ENCODE measurements at regions not wholly inside any gene's neighbourhood (a gene's known extent, or its start where the extent isn't known, plus 50 kb on each side); places are given as distances from the start of the nearest gene placed in this dataset.

GRCh38 chr7:153443032-153443701, 609.0 kb upstream of the DPP6 start:
- Mint-ChIP-seq H3K9me3 (no peaks in the 10 kb centered on the region), H3K36me3 (ENCODE audit: low read depth) (no peaks in the 10 kb centered on the region), H3K27me3 (ENCODE audit: low read depth) (peaks cover 3% of the 10 kb centered on the region), H3K27ac (no peak overlapping the region), H3K4me3 (no peak overlapping the region), H3K4me1 (ENCODE audit: low read depth) (no peaks in the 10 kb centered on the region)
- intact Hi-C loops (cut with micrococcal nuclease): no loop called here
- CTCF ChIA-PET: interaction anchor here (0.7 kb wide), 1 partner anchor 844 kb away, joined by 3 read pairs; no protein-coding TSS in a partner anchor
- DNase-seq: no peak

GRCh38 chr7:153444641-153445040, 607.6 kb upstream of the DPP6 start:
- no peak for DNase-seq
- no peaks in the 10 kb centered on the region for H3K36me3 Mint-ChIP-seq (ENCODE audit: low read depth)
- H3K27me3 Mint-ChIP-seq (ENCODE audit: low read depth): peaks cover 3% of the 10 kb centered on the region
- no peak overlapping the region for H3K4me3 Mint-ChIP-seq
- no peaks in the 10 kb centered on the region for H3K4me1 Mint-ChIP-seq (ENCODE audit: low read depth)
- intact Hi-C loops (cut with micrococcal nuclease): no loop called here
- H3K9me3 Mint-ChIP-seq: no peaks in the 10 kb centered on the region
- no peak overlapping the region for H3K27ac Mint-ChIP-seq
- CTCF ChIA-PET: no interaction called here

- no peaks in the 10 kb centered on the region for H3K9me3 Mint-ChIP-seq
- no peaks in the 10 kb centered on the region for H3K4me1 Mint-ChIP-seq (ENCODE audit: low read depth)
- no peaks in the 10 kb centered on the region for H3K36me3 Mint-ChIP-seq (ENCODE audit: low read depth)
- CTCF ChIA-PET: interaction anchor here (0.5 kb wide), 1 partner anchor 1292 kb away, joined by 3 read pairs; no protein-coding TSS in a partner anchor
- peaks cover 3% of the 10 kb centered on the region for H3K27me3 Mint-ChIP-seq (ENCODE audit: low read depth)
- H3K27ac Mint-ChIP-seq: no peak overlapping the region
- no peak overlapping the region for H3K4me3 Mint-ChIP-seq
- intact Hi-C loops (cut with micrococcal nuclease): no loop called here
- no peak for DNase-seq
These were observed 606.6 kb upstream of the DPP6 start for GRCh38 chr7:153445641-153446040.

- H3K27me3 Mint-ChIP-seq (ENCODE audit: low read depth): no peaks in the 10 kb centered on the region
- CTCF ChIA-PET: no interaction called here
- peaks cover 5% of the 10 kb centered on the region for H3K9me3 Mint-ChIP-seq
- no peaks in the 10 kb centered on the region for H3K36me3 Mint-ChIP-seq (ENCODE audit: low read depth)
- no peaks in the 10 kb centered on the region for H3K4me1 Mint-ChIP-seq (ENCODE audit: low read depth)
- intact Hi-C loops (cut with micrococcal nuclease): no loop called here
- no peak overlapping the region for H3K27ac Mint-ChIP-seq
- H3K4me3 Mint-ChIP-seq: no peak overlapping the region
- DNase-seq: no peak
These were observed 605.7 kb upstream of the DPP6 start for GRCh38 chr7:153446490-153446889.

- intact Hi-C loops (cut with micrococcal nuclease): no loop called here
- H3K4me3 Mint-ChIP-seq: no peak overlapping the region
- no peaks in the 10 kb centered on the region for H3K36me3 Mint-ChIP-seq (ENCODE audit: low read depth)
- H3K9me3 Mint-ChIP-seq: peaks cover 5% of the 10 kb centered on the region
- CTCF ChIA-PET: no interaction called here
- no peak for DNase-seq
- H3K4me1 Mint-ChIP-seq (ENCODE audit: low read depth): no peaks in the 10 kb centered on the region
- H3K27ac Mint-ChIP-seq: no peak overlapping the region
- H3K27me3 Mint-ChIP-seq (ENCODE audit: low read depth): no peaks in the 10 kb centered on the region
These were observed 605.2 kb upstream of the DPP6 start for GRCh38 chr7:153447011-153447410.

GRCh38 chr7:153452661-153453060, 599.5 kb upstream of the DPP6 start:
- intact Hi-C loops (cut with micrococcal nuclease): no loop called here
- CTCF ChIA-PET: no interaction called here
- Mint-ChIP-seq H3K27ac (no peak overlapping the region), H3K9me3 (peaks cover 9% of the 10 kb centered on the region), H3K4me1 (ENCODE audit: low read depth) (no peaks in the 10 kb centered on the region), H3K27me3 (ENCODE audit: low read depth) (peaks cover 2% of the 10 kb centered on the region), H3K36me3 (ENCODE audit: low read depth) (no peaks in the 10 kb centered on the region), H3K4me3 (no peak overlapping the region)
- no peak for DNase-seq

GRCh38 chr7:153454306-153454705, 597.9 kb upstream of the DPP6 start:
- no peak for DNase-seq
- Mint-ChIP-seq H3K9me3 (peaks cover 9% of the 10 kb centered on the region), H3K27ac (no peak overlapping the region), H3K36me3 (ENCODE audit: low read depth) (no peaks in the 10 kb centered on the region), H3K27me3 (ENCODE audit: low read depth) (peaks cover 2% of the 10 kb centered on the region), H3K4me3 (no peak overlapping the region), H3K4me1 (ENCODE audit: low read depth) (no peaks in the 10 kb centered on the region)
- intact Hi-C loops (cut with micrococcal nuclease): no loop called here
- CTCF ChIA-PET: no interaction called here

- CTCF ChIA-PET: no interaction called here
- intact Hi-C loops (cut with micrococcal nuclease): no loop called here
- no peak overlapping the region for H3K4me3 Mint-ChIP-seq
- H3K27ac Mint-ChIP-seq: no peak overlapping the region
- no peaks in the 10 kb centered on the region for H3K4me1 Mint-ChIP-seq (ENCODE audit: low read depth)
- peaks cover 2% of the 10 kb centered on the region for H3K27me3 Mint-ChIP-seq (ENCODE audit: low read depth)
- no peak for DNase-seq
- peaks cover 14% of the 10 kb centered on the region for H3K9me3 Mint-ChIP-seq
- no peaks in the 10 kb centered on the region for H3K36me3 Mint-ChIP-seq (ENCODE audit: low read depth)
These were observed 594.5 kb upstream of the DPP6 start for GRCh38 chr7:153457746-153458145.

GRCh38 chr7:153470004-153470671, 582.1 kb upstream of the DPP6 start:
- no peaks in the 10 kb centered on the region for H3K27me3 Mint-ChIP-seq (ENCODE audit: low read depth)
- no peaks in the 10 kb centered on the region for H3K36me3 Mint-ChIP-seq (ENCODE audit: low read depth)
- H3K4me3 Mint-ChIP-seq: no peak overlapping the region
- H3K4me1 Mint-ChIP-seq (ENCODE audit: low read depth): no peaks in the 10 kb centered on the region
- intact Hi-C loops (cut with micrococcal nuclease): no loop called here
- H3K27ac Mint-ChIP-seq: no peak overlapping the region
- DNase-seq: no peak
- CTCF ChIA-PET: no interaction called here
- H3K9me3 Mint-ChIP-seq: peaks cover 2% of the 10 kb centered on the region

GRCh38 chr7:153472516-153472915, 579.7 kb upstream of the DPP6 start:
- intact Hi-C loops (cut with micrococcal nuclease): no loop called here
- no peaks in the 10 kb centered on the region for H3K27me3 Mint-ChIP-seq (ENCODE audit: low read depth)
- H3K4me1 Mint-ChIP-seq (ENCODE audit: low read depth): no peaks in the 10 kb centered on the region
- no peak overlapping the region for H3K27ac Mint-ChIP-seq
- no peak overlapping the region for H3K4me3 Mint-ChIP-seq
- CTCF ChIA-PET: no interaction called here
- no peak for DNase-seq
- peaks cover 2% of the 10 kb centered on the region for H3K9me3 Mint-ChIP-seq
- H3K36me3 Mint-ChIP-seq (ENCODE audit: low read depth): no peaks in the 10 kb centered on the region

GRCh38 chr7:153473185-153473584, 579.0 kb upstream of the DPP6 start:
- H3K4me1 Mint-ChIP-seq (ENCODE audit: low read depth): no peaks in the 10 kb centered on the region
- H3K36me3 Mint-ChIP-seq (ENCODE audit: low read depth): no peaks in the 10 kb centered on the region
- H3K27ac Mint-ChIP-seq: no peak overlapping the region
- H3K27me3 Mint-ChIP-seq (ENCODE audit: low read depth): no peaks in the 10 kb centered on the region
- no peak for DNase-seq
- CTCF ChIA-PET: no interaction called here
- intact Hi-C loops (cut with micrococcal nuclease): no loop called here
- H3K9me3 Mint-ChIP-seq: peaks cover 2% of the 10 kb centered on the region
- H3K4me3 Mint-ChIP-seq: no peak overlapping the region

- Mint-ChIP-seq H3K9me3 (peaks cover 3% of the 10 kb centered on the region), H3K27me3 (ENCODE audit: low read depth) (no peaks in the 10 kb centered on the region), H3K4me3 (no peak overlapping the region), H3K27ac (no peak overlapping the region), H3K36me3 (ENCODE audit: low read depth) (no peaks in the 10 kb centered on the region), H3K4me1 (ENCODE audit: low read depth) (no peaks in the 10 kb centered on the region)
- DNase-seq: no peak
- CTCF ChIA-PET: no interaction called here
- intact Hi-C loops (cut with micrococcal nuclease): no loop called here
These were observed 577.0 kb upstream of the DPP6 start for GRCh38 chr7:153475239-153475638.

GRCh38 chr7:153476166-153476565, 576.0 kb upstream of the DPP6 start:
- Mint-ChIP-seq H3K36me3 (ENCODE audit: low read depth) (no peaks in the 10 kb centered on the region), H3K9me3 (peaks cover 6% of the 10 kb centered on the region), H3K4me1 (ENCODE audit: low read depth) (no peaks in the 10 kb centered on the region), H3K27me3 (ENCODE audit: low read depth) (no peaks in the 10 kb centered on the region), H3K27ac (no peak overlapping the region), H3K4me3 (no peak overlapping the region)
- intact Hi-C loops (cut with micrococcal nuclease): no loop called here
- DNase-seq: no peak
- CTCF ChIA-PET: no interaction called here

Measured in activated naive CD4-positive, alpha-beta T cell treated with anti-CD3 and anti-CD28 coated beads for 36 hours (primary cell).